GM18526 (cell line): ENCODE measurements at regions not wholly inside any gene's neighbourhood (a gene's known extent, or its start where the extent isn't known, plus 50 kb on each side); places are given as distances from the start of the nearest gene placed in this dataset.

Source experiments
- POLR2A ChIP-seq: IDR thresholded peaks from 3 replicates; pipeline ENCODE4 v1.6.1; 2011; ENCODE audit not compliant: insufficient read length; ENCODE audit errors: extremely low read depth

DNA sequence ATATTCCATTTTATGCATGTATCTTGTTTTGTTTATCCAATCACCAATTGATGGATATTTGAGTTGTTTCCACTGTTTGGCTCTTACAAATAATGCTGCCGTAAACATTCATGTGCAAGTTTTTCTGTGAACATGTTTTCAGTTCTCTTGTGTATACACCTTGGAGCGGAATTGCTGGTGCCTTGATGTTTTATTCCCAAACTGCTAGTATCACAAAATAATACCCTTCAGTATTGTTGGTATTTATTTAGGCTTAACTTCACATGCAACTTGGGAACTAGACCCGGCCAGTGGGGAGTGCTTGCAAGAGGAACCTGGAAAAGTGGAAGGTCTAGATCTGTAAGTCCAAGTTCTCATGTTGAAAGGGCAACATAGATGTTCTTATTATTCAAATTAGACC, 115.9 kb downstream of the CRYAA start:
- no peak for TF ChIP-seq POLR2A

DNA sequence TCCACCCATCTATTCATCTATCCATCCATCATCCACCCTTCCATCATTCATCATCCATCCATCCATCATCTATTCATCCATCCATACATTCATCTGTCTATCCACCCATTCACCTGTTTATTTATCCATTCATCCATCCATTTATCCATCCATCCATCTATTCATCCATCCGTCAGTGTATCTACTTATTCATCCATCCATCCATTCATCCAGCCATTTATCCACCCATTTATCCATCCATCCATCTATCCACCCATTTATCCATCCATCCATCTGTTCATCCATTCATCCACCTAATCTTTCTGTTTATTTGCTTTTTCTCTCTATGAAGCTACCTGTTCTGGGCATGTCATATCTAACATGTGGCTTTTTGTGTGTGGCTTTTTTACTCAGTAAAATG, 115.4 kb downstream of the CRYAA start:
- no peak for TF ChIP-seq POLR2A

DNA sequence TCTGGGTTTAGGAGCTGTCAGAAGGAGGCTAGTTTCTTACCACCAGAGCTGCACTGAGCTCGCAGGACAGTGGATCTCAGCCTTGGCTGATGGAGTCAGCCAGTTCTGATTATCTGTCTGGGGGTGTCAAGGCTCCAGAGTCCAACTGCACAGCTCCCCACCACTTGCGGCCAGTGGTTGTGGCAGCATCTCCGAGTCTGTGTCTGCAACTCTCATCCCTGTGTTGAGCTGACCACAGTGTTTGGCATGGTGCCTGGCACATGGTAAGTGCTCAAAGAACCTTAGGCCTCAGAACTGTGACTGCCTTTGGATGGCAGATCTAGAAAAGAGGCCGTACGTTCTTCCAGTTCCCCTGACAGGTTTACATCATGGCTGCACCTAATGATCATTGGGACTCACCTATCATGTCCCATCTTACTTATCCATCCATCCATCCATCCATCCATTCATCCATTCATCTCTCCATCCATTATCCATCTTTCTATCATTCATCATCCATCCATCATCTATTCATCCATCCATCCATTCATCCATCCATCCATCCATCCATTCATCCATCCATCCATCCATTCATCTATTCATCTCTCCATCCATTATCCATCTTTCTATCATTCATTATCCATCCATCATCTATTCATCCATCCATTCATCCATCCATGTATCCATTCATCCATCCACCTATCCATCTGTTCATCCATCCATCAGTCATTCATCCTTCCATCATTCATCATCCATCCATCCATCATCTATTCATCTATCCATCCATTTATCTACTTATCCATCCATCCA, 114.5 kb downstream of the CRYAA start:
- TF ChIP-seq POLR2A, result no peak

DNA sequence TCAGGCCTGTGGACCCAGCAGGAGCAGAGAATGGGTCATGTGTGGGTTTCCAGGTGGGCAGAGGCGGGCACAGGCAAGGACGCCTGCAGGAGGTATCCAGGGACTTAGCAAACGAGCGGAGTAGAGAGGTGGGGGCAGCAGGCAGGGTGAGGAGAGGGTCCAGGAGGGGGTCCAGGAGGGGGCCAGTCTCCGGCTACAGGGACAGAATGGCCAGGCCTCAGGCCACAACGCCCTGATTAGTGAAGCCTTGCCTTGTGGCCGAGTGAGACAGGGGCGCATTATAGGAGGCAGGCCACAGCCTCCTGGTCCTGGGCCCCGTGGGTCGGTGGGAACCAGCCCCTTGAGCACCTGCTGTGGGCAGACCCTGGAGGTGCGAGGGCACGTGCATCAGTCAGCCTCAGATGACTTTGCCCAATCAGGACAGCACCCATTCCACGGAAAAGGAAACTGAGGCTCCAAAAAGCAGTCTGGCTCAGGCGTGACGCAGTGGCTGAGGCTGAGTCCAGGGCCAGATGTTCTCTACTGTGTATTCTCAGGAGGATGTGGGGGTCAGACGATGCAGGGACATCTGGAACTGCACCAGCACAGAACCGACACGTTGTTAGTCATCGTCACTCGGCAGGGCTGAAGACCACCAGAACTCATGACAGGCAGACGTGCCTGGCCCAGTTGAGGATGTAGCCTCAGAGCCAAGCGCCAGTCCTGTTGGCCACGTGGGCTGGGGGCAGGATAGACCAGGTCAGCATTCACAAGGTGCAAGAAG, 113.7 kb downstream of the CRYAA start:
- no peak for TF ChIP-seq POLR2A

DNA sequence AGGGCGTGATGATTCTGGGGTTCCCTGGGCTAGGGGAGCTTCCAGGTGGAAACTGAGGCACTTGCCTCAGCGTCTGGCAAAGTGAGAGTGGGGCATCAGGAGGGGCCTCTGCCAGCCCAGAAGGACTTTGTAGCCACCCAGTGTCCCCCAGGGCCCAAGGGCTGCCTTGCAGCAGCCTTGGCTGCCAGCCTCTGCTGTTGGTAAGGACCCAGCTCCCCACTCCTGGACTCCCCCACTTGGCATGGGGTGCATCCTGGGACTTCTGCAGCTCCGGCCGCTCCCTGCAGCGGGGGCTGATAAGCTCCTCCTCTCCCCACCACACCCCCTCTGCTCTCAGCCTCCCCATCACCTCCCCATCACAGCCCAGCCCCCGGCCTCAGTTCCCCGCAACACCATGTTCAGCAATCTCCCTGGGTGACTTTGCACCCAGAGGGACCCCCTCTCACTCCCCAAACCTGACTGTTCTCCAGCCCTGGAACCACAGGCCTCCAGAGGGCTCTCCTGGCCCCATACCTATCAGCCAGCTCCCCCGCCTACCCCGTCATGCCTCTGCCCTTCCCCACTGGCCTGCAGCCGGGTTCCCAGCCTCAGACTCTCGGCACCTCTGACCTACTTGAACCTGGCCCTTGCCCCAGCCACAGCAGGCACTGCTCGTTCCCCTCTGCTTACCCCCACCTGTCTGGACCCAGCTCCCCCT, 113.0 kb downstream of the CRYAA start:
- TF ChIP-seq POLR2A, result no peak

DNA sequence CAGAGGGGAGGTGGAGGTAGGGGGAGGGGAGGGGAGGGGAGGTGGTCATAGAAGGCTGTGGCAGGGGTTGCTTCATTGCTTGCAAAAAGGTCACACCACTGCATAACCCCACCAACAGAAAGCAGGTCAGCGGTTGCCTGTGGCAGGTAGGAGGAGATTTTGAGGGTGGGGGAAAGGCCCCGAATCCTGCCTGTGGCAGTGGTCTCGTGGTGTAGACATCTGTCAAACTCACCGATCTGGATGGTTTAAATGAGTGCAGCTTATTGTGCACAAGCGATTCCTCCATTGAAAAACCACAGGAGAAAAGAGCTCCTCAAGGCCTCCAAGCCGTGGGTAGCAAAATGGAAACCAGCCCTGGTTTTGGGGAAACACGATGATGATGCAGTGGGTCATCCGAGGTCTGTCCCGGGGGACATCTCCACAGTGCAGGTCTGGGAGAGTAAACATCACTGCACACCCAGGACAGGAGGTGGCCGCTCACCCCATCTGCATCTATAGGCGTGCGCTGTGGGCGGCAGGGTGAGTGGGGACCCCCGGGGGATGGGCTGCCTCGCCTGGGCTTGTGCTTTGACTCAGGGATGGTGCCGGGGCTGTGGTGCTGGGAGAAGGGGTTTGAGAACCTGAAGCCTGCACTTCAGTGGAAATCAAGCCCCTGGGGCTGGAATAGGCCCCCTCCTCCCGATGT, 112.3 kb downstream of the CRYAA start:
- TF ChIP-seq POLR2A, result no peak

DNA sequence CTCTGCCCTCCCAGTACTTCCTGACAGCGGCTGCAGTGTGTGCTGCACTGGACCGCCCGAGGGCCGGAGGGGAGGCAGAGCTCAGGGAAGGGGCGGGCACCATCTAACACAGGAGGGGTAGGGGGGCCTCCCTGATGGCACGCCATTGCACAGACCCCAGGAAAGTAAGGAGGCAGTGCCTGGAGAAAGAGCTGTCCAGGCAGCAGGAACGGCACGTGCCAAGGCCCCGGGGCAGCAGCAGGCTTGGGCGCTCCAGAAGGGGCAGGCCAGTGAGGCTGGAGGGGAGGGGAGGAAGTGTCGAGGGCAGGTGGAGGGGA, 110.7 kb downstream of the CRYAA start:
- no peak for TF ChIP-seq POLR2A

DNA sequence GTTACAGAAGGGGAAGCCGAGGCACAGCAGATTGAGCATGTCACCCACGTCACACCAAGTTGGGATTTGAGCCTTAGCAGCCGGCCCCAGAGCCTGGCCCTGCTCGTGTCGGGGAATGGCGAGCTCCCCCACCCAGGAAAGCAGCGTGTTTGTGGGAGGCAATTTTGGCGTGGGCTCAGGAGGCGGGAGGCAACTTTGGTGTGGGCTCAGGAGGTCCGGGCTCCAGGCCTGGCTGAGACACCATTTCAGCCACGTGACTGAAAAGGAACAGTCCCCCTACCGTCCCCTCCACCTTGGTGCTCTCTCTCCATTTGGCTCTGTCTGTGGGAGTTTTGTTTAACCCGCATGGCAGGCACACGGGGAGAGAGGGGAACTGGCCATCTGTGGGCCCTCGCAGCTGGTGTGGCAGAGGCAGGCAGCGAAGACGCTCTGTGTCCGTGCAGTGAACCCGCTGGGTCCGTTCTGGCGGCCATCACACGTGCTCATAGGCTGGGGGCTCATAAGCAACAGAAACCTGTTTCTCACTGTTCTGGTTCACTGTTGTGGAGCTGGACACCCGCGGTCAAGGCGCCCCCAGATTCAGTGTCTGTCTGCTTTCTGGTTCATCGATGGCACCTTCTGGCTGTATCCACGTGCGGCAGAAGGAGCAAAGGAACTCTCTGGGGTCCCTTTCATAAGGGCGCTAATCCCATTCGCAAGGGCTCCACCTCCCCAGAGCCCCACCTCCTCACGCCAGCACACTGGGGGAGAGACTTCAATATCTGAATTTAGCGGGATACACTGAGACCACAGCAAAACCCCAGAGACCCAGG, 110.2 kb downstream of the CRYAA start:
- no peak for TF ChIP-seq POLR2A

DNA sequence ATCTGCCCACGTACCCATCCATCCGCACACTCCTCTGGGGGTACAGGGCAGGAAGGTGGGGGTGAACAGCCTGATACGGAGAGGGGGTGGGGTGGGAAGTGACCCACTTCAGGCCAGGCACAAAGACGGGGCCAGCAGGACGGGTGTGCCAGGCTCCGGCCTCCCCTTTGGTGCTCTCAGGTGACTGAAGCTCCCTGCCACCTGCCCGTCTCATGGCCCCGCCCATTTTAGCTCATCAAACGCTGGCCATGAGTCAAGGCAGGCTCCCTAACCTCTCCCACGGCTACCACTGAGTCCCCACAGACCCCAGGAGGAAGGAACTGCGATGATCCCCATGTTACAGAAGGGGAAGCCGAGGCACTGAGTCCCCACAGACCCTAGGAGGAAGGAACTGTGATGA, 109.6 kb downstream of the CRYAA start:
- TF ChIP-seq POLR2A, result no peak

DNA sequence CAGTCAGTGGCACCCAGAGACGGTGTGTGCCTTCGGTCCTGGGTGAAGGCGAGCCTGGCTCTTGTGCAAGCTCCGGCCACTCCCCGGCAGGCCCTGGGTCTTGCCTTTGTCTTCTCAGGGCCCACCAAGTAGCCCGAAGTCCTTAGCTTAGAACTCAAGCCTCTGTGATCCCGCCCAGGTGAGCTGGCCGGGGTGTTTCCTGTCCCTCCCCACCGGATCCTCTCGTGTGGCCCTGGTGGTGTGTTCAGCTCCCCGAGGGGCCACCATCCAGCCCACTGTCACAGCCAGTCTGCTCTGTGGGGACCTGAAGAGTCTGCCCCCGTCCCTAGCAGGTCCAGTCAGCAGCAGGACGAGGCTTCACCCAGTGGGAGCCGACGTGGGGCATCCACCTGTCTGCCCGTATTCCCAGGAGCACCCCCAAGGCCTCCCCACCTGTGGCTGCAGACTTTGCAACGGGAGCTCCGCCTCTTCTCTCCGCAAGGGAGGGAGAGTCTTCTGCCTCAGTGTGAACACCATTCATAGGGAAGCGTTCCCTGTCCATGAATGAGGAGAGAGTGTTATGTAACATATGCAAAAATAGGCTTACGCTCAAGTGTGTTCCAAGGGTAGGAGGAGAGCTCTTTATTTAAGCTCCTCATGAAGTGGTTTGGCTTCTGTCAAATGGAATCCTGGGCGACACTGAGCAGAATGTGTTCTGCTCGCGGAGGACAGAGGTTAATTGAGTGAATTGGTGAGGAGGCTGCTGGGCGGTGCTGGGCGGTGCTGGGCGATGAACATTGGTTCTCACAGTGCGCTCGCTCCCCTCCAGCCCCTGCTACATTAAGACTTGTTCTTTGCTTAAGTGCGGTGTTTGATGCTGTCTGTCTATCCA, 108.9 kb downstream of the CRYAA start:
- no peak for TF ChIP-seq POLR2A

DNA sequence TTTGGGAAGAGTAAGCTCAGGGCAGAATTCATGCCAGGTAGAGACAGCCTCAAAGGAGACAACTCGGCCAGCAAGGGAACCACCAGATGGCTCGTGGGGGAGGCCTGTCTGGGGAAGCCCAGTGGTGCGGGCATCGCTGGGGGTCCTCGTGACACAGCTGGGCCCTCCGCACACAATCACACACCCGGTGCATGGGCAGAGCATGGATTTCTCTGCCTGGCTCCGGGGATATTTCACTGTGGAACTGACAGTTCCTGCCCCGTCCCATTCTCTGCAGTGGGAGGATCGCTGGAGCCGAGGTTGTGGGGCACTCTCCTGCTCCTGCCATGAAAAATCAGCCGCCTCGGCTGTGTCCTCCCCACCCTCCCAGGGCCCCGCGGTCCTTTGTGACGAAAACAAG, 108.0 kb downstream of the CRYAA start:
- no peak for TF ChIP-seq POLR2A

DNA sequence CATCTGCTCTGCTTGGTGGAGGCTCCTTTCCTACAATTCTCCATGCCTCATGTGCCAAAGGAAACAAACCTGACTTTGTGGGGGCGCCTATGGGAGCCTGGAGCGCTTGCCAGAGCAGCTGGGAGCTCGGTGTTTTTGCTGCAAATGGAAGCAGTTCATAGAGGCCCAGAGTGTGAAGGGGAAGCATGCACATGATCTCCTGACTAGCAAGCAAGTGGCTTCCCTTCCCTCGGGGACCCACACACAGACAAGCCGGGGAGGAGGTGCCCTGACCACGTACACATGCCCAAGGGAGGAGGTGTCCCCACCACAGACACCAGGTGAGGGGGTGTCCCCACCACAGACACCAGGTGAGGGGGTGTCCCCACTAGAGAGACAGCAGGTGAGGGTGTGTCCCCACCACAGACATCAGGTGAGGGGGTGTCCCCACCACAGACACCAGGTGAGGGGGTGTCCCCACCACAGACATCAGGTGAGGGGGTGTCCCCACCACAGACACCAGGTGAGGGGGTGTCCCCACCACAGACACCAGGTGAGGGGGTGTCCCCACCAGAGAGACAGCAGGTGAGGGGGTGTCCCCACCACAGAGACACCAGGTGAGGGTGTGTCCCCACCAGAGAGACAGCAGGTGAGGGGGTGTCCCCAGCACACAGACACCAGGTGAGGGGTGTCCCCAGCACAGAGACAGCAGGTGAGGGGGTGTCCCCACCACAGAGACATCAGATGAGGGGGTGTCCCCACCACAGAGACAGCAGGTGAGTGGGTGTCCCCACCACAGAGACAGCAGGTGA, 106.8 kb downstream of the CRYAA start:
- TF ChIP-seq POLR2A, result no peak

DNA sequence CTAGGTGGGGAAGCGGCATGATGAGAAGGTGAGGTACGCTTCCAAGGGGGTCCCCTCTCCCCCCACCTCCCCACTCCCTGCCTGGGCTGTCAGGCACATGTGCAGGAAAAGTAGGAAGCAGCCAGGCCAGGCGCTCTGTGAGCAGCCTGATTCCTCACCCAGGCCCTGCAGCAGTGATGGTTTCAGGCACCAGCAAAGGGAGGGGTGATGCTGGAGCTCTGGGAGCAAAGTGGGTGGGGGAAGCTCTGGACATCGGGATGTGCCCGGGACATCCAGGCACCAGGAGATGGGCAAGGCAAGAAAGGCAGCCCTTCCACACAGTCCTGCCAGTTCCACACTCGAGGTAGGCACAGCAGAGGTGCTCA, 106.1 kb downstream of the CRYAA start:
- TF ChIP-seq POLR2A, result no peak
